ENCODE measurements at regions not wholly inside any gene's neighbourhood (a gene's known extent, or its start where the extent isn't known, plus 50 kb on each side); places are given as distances from the start of the nearest gene placed in this dataset.
A peak's percentile ranks its signal among the peaks of the same experiment; 100 is the strongest.

DNA sequence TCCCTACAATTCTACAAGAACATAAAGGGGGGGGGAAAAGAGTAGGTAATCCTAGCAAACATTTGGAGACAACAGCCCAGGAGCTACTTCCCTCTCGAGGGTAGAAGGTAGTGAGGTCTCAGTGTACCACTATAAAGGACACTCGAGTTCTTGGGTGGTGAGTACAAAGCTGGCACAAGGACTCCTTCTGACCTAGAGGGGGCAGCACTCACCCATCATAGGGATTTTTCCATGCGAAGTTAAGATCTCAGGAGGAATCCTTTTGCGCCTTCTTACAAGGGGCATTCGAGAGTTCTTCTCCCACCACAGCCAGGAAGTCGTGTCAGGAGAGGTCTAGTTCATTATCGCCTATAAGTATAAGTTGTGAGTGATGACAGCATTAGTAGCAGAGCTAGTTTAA, 200.2 kb upstream of the RBM19 start (continued):
- TF ChIP-seq, protein P1, sequence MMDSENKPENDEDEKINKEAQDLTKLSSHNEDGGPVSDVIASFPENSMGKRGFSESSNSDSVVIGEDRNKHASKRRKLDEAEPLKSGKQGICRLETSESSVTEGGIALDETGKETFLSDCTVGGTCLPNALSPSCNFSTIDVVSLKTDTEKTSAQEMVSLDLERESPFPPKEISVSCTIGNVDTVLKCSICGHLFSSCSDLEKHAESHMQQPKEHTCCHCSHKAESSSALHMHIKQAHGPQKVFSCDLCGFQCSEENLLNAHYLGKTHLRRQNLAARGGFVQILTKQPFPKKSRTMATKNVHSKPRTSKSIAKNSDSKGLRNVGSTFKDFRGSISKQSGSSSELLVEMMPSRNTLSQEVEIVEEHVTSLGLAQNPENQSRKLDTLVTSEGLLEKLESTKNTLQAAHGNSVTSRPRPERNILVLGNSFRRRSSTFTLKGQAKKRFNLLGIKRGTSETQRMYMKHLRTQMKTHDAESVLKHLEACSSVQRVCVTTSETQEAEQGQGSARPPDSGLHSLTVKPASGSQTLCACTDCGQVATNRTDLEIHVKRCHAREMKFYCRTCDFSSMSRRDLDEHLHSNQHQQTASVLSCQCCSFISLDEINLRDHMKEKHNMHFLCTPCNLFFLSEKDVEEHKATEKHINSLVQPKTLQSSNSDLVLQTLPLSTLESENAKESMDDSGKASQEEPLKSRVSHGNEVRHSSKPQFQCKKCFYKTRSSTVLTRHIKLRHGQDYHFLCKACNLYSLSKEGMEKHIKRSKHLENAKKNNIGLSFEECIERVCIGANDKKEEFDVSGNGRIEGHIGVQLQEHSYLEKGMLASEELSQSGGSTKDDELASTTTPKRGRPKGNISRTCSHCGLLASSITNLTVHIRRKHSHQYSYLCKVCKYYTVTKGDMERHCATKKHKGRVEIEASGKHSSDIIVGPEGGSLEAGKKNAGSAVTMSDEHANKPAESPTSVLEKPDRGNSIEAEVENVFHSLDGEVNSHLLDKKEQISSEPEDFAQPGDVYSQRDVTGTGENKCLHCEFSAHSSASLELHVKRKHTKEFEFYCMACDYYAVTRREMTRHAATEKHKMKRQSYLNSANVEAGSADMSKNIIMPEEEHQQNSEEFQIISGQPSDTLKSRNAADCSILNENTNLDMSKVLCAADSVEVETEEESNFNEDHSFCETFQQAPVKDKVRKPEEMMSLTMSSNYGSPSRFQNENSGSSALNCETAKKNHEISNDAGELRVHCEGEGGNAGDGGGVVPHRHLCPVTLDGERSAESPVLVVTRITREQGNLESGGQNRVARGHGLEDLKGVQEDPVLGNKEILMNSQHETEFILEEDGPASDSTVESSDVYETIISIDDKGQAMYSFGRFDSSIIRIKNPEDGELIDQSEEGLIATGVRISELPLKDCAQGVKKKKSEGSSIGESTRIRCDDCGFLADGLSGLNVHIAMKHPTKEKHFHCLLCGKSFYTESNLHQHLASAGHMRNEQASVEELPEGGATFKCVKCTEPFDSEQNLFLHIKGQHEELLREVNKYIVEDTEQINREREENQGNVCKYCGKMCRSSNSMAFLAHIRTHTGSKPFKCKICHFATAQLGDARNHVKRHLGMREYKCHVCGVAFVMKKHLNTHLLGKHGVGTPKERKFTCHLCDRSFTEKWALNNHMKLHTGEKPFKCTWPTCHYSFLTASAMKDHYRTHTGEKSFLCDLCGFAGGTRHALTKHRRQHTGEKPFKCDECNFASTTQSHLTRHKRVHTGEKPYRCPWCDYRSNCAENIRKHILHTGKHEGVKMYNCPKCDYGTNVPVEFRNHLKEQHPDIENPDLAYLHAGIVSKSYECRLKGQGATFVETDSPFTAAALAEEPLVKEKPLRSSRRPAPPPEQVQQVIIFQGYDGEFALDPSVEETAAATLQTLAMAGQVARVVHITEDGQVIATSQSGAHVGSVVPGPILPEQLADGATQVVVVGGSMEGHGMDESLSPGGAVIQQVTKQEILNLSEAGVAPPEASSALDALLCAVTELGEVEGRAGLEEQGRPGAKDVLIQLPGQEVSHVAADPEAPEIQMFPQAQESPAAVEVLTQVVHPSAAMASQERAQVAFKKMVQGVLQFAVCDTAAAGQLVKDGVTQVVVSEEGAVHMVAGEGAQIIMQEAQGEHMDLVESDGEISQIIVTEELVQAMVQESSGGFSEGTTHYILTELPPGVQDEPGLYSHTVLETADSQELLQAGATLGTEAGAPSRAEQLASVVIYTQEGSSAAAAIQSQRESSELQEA (IDR thresholded peaks at IDR 0.05; ENCODE audit: low read depth), result no peak
- TF ChIP-seq RAD21 (CRISPR knock-in tag; conservative IDR thresholded peaks at IDR 0.05 in 1 of 2, IDR thresholded peaks at IDR 0.05 in 1 of 2) (peak; percentile 38 to 70), EGR1 (conservative IDR thresholded peaks at IDR 0.05) (no peak), TBP (optimal IDR thresholded peaks at IDR 0.05; ENCODE audit: low read depth, low read length) (no peak), ZNF717 (CRISPR knock-in tag; IDR thresholded peaks at IDR 0.05) (no peak), KDM4B (IDR thresholded peaks at IDR 0.05; ENCODE audit: borderline replicate concordance in 2 of 2, low read depth in 1 of 2) (no peak), ETV6 (IDR thresholded peaks at IDR 0.05; ENCODE audit: borderline replicate concordance in 1 of 2, low read depth in 2 of 2, low read length in 1 of 2) (no peak), ETV6 (CRISPR knock-in tag; IDR thresholded peaks at IDR 0.05; ENCODE audit: borderline replicate concordance) (no peak), ZNF121 (CRISPR knock-in tag; conservative IDR thresholded peaks at IDR 0.05) (no peak), HDAC3 (IDR thresholded peaks at IDR 0.05; ENCODE audit: borderline replicate concordance, partially characterized antibody) (no peak)
- TF ChIP-seq, protein P2, sequence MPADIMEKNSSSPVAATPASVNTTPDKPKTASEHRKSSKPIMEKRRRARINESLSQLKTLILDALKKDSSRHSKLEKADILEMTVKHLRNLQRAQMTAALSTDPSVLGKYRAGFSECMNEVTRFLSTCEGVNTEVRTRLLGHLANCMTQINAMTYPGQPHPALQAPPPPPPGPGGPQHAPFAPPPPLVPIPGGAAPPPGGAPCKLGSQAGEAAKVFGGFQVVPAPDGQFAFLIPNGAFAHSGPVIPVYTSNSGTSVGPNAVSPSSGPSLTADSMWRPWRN (IDR thresholded peaks at IDR 0.05; ENCODE audit: low read depth), result no peak
